Loucy (cell line): ENCODE measurements at regions not wholly inside any gene's neighbourhood (a gene's known extent, or its start where the extent isn't known, plus 50 kb on each side); places are given as distances from the start of the nearest gene placed in this dataset.

Experiments used
- H2AFZ ChIP-seq: fragments of 200-600 bp; sonication (generic); 2 replicates; pipeline ENCODE4 v1.6.0; 2016; ENCODE audit warnings: antibody characterized with exemption, mild to moderate bottlenecking, low read length, moderate library complexity
- H3F3A ChIP-seq: fragments of 200-600 bp; 2 replicates; pipeline ENCODE4 v1.6.0; 2016; ENCODE audit warnings: antibody characterized with exemption, low read depth, mild to moderate bottlenecking
- H3K27me3 ChIP-seq: fragments of 200-600 bp; sonication (generic); 2 replicates; pipeline ENCODE4 v1.6.1; 2014; ENCODE audit warnings: low read length, mild to moderate bottlenecking; ENCODE audit not compliant: insufficient read depth, poor library complexity, severe bottlenecking
- H3K36me3 ChIP-seq: fragments of 200-600 bp; sonication (generic); 2 replicates; pipeline ENCODE4 v1.6.1; 2016; ENCODE audit warnings: low read length; ENCODE audit not compliant: insufficient read depth
- H3K4me1 ChIP-seq: fragments of 200-600 bp; sonication (generic); 2 replicates; pipeline ENCODE4 v1.5.1; 2014; ENCODE audit warnings: low read length, mild to moderate bottlenecking; ENCODE audit not compliant: insufficient read depth, poor library complexity, severe bottlenecking
- H3K4me2 ChIP-seq: fragments of 200-600 bp; sonication (generic); 2 replicates; pipeline ENCODE4 v1.6.0; 2014; ENCODE audit warnings: antibody characterized with exemption, low read length, low read depth, mild to moderate bottlenecking; ENCODE audit not compliant: poor library complexity, severe bottlenecking
- H3K4me3 ChIP-seq: fragments of 200-600 bp; sonication (generic); 2 replicates; pipeline ENCODE4 v1.5.1; 2014; ENCODE audit warnings: low read length, mild to moderate bottlenecking, mixed read lengths; ENCODE audit not compliant: poor library complexity, severe bottlenecking
- H3K79me2 ChIP-seq: fragments of 200-600 bp; sonication (generic); 2 replicates; pipeline ENCODE4 v1.6.1; 2014; ENCODE audit warnings: low read length; ENCODE audit not compliant: insufficient read depth
- H3K9ac ChIP-seq: fragments of 200-600 bp; sonication (generic); 2 replicates; pipeline ENCODE4 v1.6.0; 2014; ENCODE audit warnings: mild to moderate bottlenecking, low read depth, low read length, moderate library complexity; ENCODE audit not compliant: poor library complexity, severe bottlenecking
- H3K9me2 ChIP-seq: fragments of 200-600 bp; sonication (generic); replicated peaks from 2 replicates; pipeline ENCODE4 v1.6.1; 2016; ENCODE audit warnings: low read depth, low read length, mixed read lengths
- H3K9me3 ChIP-seq: fragments of 200-600 bp; sonication (generic); 2 replicates; pipeline ENCODE4 v1.6.1; 2014; ENCODE audit warnings: mild to moderate bottlenecking, antibody characterized with exemption, low read length, low read depth; ENCODE audit not compliant: insufficient read depth
- H4K20me1 ChIP-seq: fragments of 200-600 bp; sonication (generic); 2 replicates; pipeline ENCODE4 v1.6.0; 2014; ENCODE audit warnings: antibody characterized with exemption, low read length, mild to moderate bottlenecking; ENCODE audit not compliant: insufficient read depth, poor library complexity, severe bottlenecking
- EZH2phosphoT487 ChIP-seq: fragments of 200-600 bp; IDR thresholded peaks from 2 replicates; pipeline ENCODE4 v1.6.1; 2018; ENCODE audit warnings: antibody characterized with exemption, mild to moderate bottlenecking, moderate library complexity, borderline replicate concordance
- TF ChIP-seq, protein P1 (sequence below): fragments of 200-600 bp; sonication (generic); conservative IDR thresholded peaks from 2 replicates; pipeline ENCODE4 v1.5.1; 2014; ENCODE audit warnings: mild to moderate bottlenecking, antibody characterized with exemption, low read length

DNA sequence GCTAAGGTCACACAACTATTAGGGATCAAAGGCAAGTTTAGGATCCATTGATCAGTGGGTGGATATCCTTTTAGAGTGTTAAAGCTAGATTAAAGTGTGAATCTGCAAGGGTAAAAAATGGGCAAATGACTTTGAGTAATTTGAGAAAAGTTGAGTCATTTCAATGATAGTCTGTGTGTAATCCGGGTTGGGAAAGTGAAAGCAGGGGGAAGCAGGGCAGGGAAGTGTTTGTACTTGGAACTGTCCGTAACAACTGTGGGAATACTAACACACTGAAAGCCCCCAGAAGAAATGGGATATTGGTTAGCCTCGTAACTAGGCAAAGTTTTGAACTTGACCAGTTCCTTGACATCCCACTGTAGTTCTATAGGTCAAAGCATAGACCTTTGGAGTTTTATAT is 187.2 kb upstream of the SLITRK3 start:
- no peak overlapping the region for H2AFZ ChIP-seq
- H3K36me3 ChIP-seq: no peaks in the 10 kb centered on the region
- H4K20me1 ChIP-seq: no peaks in the 10 kb centered on the region
- H3K9me3 ChIP-seq: no peaks in the 10 kb centered on the region
- no peaks in the 10 kb centered on the region for H3K4me1 ChIP-seq
- no peaks in the 10 kb centered on the region for H3F3A ChIP-seq
- no peak overlapping the region for H3K4me3 ChIP-seq
- no peaks in the 10 kb centered on the region for H3K27me3 ChIP-seq
- no peaks in the 10 kb centered on the region for H3K79me2 ChIP-seq
- no peak overlapping the region for H3K4me2 ChIP-seq
- no peak for TF ChIP-seq EZH2phosphoT487
- TF ChIP-seq, protein P1, sequence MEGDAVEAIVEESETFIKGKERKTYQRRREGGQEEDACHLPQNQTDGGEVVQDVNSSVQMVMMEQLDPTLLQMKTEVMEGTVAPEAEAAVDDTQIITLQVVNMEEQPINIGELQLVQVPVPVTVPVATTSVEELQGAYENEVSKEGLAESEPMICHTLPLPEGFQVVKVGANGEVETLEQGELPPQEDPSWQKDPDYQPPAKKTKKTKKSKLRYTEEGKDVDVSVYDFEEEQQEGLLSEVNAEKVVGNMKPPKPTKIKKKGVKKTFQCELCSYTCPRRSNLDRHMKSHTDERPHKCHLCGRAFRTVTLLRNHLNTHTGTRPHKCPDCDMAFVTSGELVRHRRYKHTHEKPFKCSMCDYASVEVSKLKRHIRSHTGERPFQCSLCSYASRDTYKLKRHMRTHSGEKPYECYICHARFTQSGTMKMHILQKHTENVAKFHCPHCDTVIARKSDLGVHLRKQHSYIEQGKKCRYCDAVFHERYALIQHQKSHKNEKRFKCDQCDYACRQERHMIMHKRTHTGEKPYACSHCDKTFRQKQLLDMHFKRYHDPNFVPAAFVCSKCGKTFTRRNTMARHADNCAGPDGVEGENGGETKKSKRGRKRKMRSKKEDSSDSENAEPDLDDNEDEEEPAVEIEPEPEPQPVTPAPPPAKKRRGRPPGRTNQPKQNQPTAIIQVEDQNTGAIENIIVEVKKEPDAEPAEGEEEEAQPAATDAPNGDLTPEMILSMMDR: no peak
- no peak overlapping the region for H3K9ac ChIP-seq
- H3K9me2 ChIP-seq: 0 out of 2 replicates have a peak, but pooled peaks cover 5% of the 10 kb centered on the region

DNA sequence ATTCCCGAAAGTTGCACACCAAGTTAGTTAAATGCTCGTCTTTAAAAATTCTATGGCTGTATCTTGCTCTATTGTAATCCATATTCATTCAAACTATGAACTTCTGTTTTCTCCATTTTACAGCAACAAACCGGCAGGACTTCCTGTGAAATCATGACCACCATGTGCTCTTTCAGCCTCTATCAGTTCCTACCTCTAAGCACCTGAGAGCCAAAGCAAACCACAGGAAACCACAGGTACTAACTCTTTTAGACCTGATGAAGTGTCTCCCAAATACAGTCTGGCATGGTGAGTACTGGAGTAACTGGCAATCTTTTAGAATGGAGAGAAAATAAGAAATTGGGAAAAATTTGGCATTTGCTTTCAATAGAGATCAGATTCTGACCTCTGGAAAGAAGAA is 186.5 kb upstream of the SLITRK3 start:
- Histone ChIP-seq H3K36me3 (no peaks in the 10 kb centered on the region), H3K9ac (no peak overlapping the region), H3K9me3 (no peaks in the 10 kb centered on the region), H2AFZ (no peak overlapping the region), H3K4me1 (no peaks in the 10 kb centered on the region), H3F3A (no peaks in the 10 kb centered on the region), H4K20me1 (no peaks in the 10 kb centered on the region), H3K27me3 (no peaks in the 10 kb centered on the region), H3K79me2 (no peaks in the 10 kb centered on the region), H3K9me2 (0 out of 2 replicates have a peak, but pooled peaks cover 5% of the 10 kb centered on the region), H3K4me3 (no peak overlapping the region), H3K4me2 (no peak overlapping the region)
- no peak for TF ChIP-seq EZH2phosphoT487
- TF ChIP-seq, protein P1: no peak

DNA sequence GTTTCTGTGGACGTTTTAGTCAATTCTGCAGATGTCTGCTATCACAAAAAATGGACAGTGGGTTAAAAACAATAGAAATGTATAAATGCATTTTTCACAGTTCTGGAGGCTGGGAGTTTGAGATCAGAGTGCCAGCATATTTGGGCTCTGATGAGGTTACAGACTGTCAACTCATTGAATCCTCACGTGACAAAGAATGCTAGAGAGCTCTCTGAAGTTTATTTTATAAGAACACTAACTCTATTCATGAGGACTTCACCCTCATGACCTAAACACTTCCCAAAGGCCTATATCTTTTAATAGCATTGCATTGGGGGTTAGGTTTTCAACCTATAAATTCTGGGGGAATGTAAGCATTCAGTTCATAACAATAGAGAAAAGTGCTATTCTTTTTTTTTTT is 182.6 kb upstream of the SLITRK3 start:
- Histone ChIP-seq H3K9ac (no peak overlapping the region), H3K9me3 (no peaks in the 10 kb centered on the region), H3K9me2 (0 out of 2 replicates have a peak, but pooled peaks cover 5% of the 10 kb centered on the region)

More for the DNA sequence above, 182.6 kb upstream of the SLITRK3 start:
- H3F3A ChIP-seq: no peaks in the 10 kb centered on the region
- no peak overlapping the region for H3K4me3 ChIP-seq
- H3K4me2 ChIP-seq: no peak overlapping the region
- no peaks in the 10 kb centered on the region for H3K36me3 ChIP-seq
- no peaks in the 10 kb centered on the region for H4K20me1 ChIP-seq
- no peaks in the 10 kb centered on the region for H3K79me2 ChIP-seq
- H2AFZ ChIP-seq: no peak overlapping the region
- no peaks in the 10 kb centered on the region for H3K4me1 ChIP-seq
- no peaks in the 10 kb centered on the region for H3K27me3 ChIP-seq
- no peak for TF ChIP-seq EZH2phosphoT487
- TF ChIP-seq, protein P1: no peak
